ENCODE measurements at regions not wholly inside any gene's neighbourhood (a gene's known extent, or its start where the extent isn't known, plus 50 kb on each side); places are given as distances from the start of the nearest gene placed in this dataset.

GRCh38 chr17:71849783-71850768, 270.7 kb upstream of the SOX9 start:
- CTCF ChIA-PET: no interaction called here
- Histone ChIP-seq H3K9me3 (replicated peaks; ENCODE audit: control insufficient read depth, insufficient read depth, low read length) (peaks cover 3% of the 10 kb centered on the region), H3K27me3 (ENCODE audit: control insufficient read depth in 2 of 2, insufficient read depth in 2 of 2, low read length in 2 of 2) (no peaks in the 10 kb centered on the region), H3K27ac (ENCODE audit: insufficient read depth, low read depth, low read length) (no peak overlapping the region), H3K9ac (replicated peaks; ENCODE audit: extremely low read depth, insufficient read depth, low read length) (no peak overlapping the region), H3K4me2 (ENCODE audit: insufficient read depth, low read length) (no peak overlapping the region), H3K79me2 (ENCODE audit: control insufficient read depth, insufficient read depth, low read length) (no peaks in the 10 kb centered on the region), H4K20me1 (replicated peaks; ENCODE audit: control insufficient read depth, extremely low read depth, insufficient read depth, low read length) (no peaks in the 10 kb centered on the region), H3K4me1 (ENCODE audit: control insufficient read depth, extremely low read depth, insufficient read depth, low read length) (no peaks in the 10 kb centered on the region), H2AFZ (ENCODE audit: low read depth, low read length) (no peak overlapping the region), H3K36me3 (ENCODE audit: control insufficient read depth in 2 of 2, extremely low read depth in 1 of 2, insufficient read depth in 2 of 2, low read length in 2 of 2) (no peaks in the 10 kb centered on the region), H3K9me1 (replicated peaks; ENCODE audit: control insufficient read depth, extremely low read depth, insufficient read depth, low read length) (no peaks in the 10 kb centered on the region), H3K4me3 (replicated peaks in 1 of 3; ENCODE audit: insufficient read depth in 1 of 3, low read depth in 1 of 3, low read length in 3 of 3) (no peak overlapping the region)
- dilution Hi-C loops (cut with MboI; ENCODE audit: extremely low pct_ligation_motif_present, low sequenced_read_pairs) (no loop called here), intact Hi-C loops (cut with micrococcal nuclease) (no loop called here)
- no peak for DNase-seq (ENCODE audit: low read depth, low spot score)
- POLR2A ChIA-PET: no interaction called here
- TF ChIP-seq MYC (IDR thresholded peaks at IDR 0.05; ENCODE audit: low read depth, low read length) (no peak), POLR2AphosphoS5 (IDR thresholded peaks at IDR 0.05; ENCODE audit: insufficient read depth, low read depth, low read length) (no peak), POLR2A (IDR thresholded peaks at IDR 0.05; ENCODE audit: low read depth, low read length) (no peak), GATA2 (IDR thresholded peaks at IDR 0.05; ENCODE audit: insufficient read depth, insufficient read length, low read depth, low read length) (no peak), MAX (IDR thresholded peaks at IDR 0.05; ENCODE audit: insufficient read depth, insufficient read length) (no peak), FOS (IDR thresholded peaks at IDR 0.05; ENCODE audit: borderline replicate concordance, insufficient read depth, low read length) (no peak), CTCF (IDR thresholded peaks at IDR 0.05; ENCODE audit: extremely low read depth in 1 of 2, insufficient read depth in 1 of 2, low read depth in 1 of 2, low read length in 2 of 2) (no peak), EZH2 (IDR thresholded peaks at IDR 0.05; ENCODE audit: borderline replicate concordance, low read depth, low read length, severe bottlenecking) (no peak), JUN (IDR thresholded peaks at IDR 0.05; ENCODE audit: borderline replicate concordance, insufficient read depth, insufficient read length, low read depth) (no peak)
- no TSS peak for BruUV-seq (replicated peaks)
- no peak for FAIRE-seq

Measured in endothelial cell of umbilical vein (primary cell).